Neural progenitor cell (in vitro differentiated cells): ENCODE measurements at regions not wholly inside any gene's neighbourhood (a gene's known extent, or its start where the extent isn't known, plus 50 kb on each side); places are given as distances from the start of the nearest gene placed in this dataset.

Experiments used
- DNase-seq: peaks from one replicate; pipeline ENCODE4 v3.0.0-alpha.2; 2016; ENCODE audit warnings: low spot score
- H2AFZ ChIP-seq: fragments of 200-600 bp; sonication (generic); replicated peaks from 2 replicates; pipeline ENCODE4 v1.6.1; 2016; ENCODE audit warnings: antibody characterized with exemption
- H3F3A ChIP-seq: fragments of 200-600 bp; sonication (generic); 2 replicates; pipeline ENCODE4 v1.6.1; 2016; ENCODE audit warnings: antibody characterized with exemption, low read depth
- H3K27ac ChIP-seq: fragments of 200-600 bp; sonication (generic); 2 replicates; pipeline ENCODE4 v1.5.1; 2016; ENCODE audit warnings: mild to moderate bottlenecking
- H3K27me3 ChIP-seq: fragments of 200-600 bp; sonication (generic); 2 replicates; pipeline ENCODE4 v1.6.1; 2016; ENCODE audit warnings: mild to moderate bottlenecking, moderate library complexity
- H3K36me3 ChIP-seq: fragments of 200-600 bp; sonication (generic); 2 replicates; pipeline ENCODE4 v1.5.1; 2016
- H3K4me1 ChIP-seq: fragments of 200-600 bp; sonication (generic); 2 replicates; pipeline ENCODE4 v1.6.1; 2016; ENCODE audit warnings: mixed run types
- H3K4me2 ChIP-seq: fragments of 200-600 bp; sonication (generic); 2 replicates; pipeline ENCODE4 v1.6.1; 2016
- H3K4me3 ChIP-seq: fragments of 200-600 bp; sonication (generic); 2 replicates; pipeline ENCODE4 v1.5.1; 2016
- H3K79me2 ChIP-seq: fragments of 200-600 bp; sonication (generic); 2 replicates; pipeline ENCODE4 v1.6.1; 2016; ENCODE audit warnings: low read depth
- H3K9ac ChIP-seq: fragments of 200-600 bp; sonication (generic); 2 replicates; pipeline ENCODE4 v1.6.1; 2016
- H3K9me3 ChIP-seq: fragments of 200-600 bp; sonication (generic); 2 replicates; pipeline ENCODE4 v1.5.1; 2016; ENCODE audit warnings: low read depth
- H4K20me1 ChIP-seq: fragments of 200-600 bp; sonication (generic); 2 replicates; pipeline ENCODE4 v1.6.1; 2016; ENCODE audit warnings: low read depth
- H3K27ac Mint-ChIP-seq: 3 replicates; pipeline ENCODE4 v1.8.0; 2021; ENCODE audit warnings: mixed read lengths
- H3K27me3 Mint-ChIP-seq: 2 replicates; pipeline ENCODE4 v1.8.0; 2022; ENCODE audit warnings: low read depth, mild to moderate bottlenecking, inconsistent platforms, moderate library complexity, mixed read lengths; ENCODE audit not compliant: insufficient read depth
- H3K36me3 Mint-ChIP-seq: 3 replicates; pipeline ENCODE4 v1.8.0; 2021; ENCODE audit warnings: mixed read lengths
- H3K4me1 Mint-ChIP-seq: 3 replicates; pipeline ENCODE4 v1.8.0; 2021; ENCODE audit warnings: mixed read lengths
- H3K4me3 Mint-ChIP-seq: 3 replicates; pipeline ENCODE4 v1.8.0; 2021; ENCODE audit warnings: mild to moderate bottlenecking, moderate library complexity, mixed read lengths
- H3K9me3 Mint-ChIP-seq: 3 replicates; pipeline ENCODE4 v1.8.0; 2020; ENCODE audit warnings: mixed read lengths
- EZH2 ChIP-seq: fragments of 200-600 bp; sonication (generic); IDR thresholded peaks from 2 replicates; pipeline ENCODE4 v1.6.1; 2017; ENCODE audit warnings: antibody characterized with exemption, mild to moderate bottlenecking, moderate library complexity
- EZH2phosphoT487 ChIP-seq: fragments of 200-600 bp; sonication (generic); IDR thresholded peaks from 2 replicates; pipeline ENCODE4 v1.6.1; 2017; ENCODE audit warnings: antibody characterized with exemption
- TF ChIP-seq, protein P1 (sequence below): fragments of 200-600 bp; sonication (generic); IDR thresholded peaks from 2 replicates; pipeline ENCODE4 v1.5.1; 2017; ENCODE audit warnings: antibody characterized with exemption, mild to moderate bottlenecking

DNA sequence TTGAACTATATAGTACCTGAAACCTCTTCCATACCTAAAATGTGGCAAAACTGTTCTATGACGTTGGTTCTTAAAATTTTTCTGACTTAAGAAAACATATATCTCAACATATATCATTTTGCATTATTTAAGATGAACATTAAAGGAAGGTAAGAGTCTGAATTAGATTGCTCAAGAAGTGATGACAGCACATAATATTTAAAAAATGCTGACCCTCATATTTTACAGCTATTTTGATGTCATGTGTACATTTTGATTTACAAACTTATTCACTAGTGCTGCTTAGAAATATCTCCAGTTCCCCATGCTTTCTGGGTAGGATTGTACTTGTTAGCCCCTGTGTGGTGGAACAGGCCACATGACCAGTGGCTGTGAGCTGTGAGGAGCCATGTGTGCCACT lies 666.1 kb downstream of the SATB2 start:
- Histone ChIP-seq H3K27me3 (no peaks in the 10 kb centered on the region), H3K36me3 (no peaks in the 10 kb centered on the region), H3K4me3 (no peak overlapping the region), H2AFZ (no peak overlapping the region), H3K4me1 (no peaks in the 10 kb centered on the region), H3F3A (no peaks in the 10 kb centered on the region), H4K20me1 (no peaks in the 10 kb centered on the region), H3K79me2 (no peaks in the 10 kb centered on the region), H3K4me2 (no peak overlapping the region), H3K9ac (no peak overlapping the region), H3K9me3 (no peaks in the 10 kb centered on the region), H3K27ac (no peak overlapping the region)
- Mint-ChIP-seq H3K27me3 (no peaks in the 10 kb centered on the region), H3K4me1 (no peaks in the 10 kb centered on the region), H3K4me3 (no peak overlapping the region), H3K36me3 (no peaks in the 10 kb centered on the region), H3K9me3 (no peaks in the 10 kb centered on the region), H3K27ac (no peak overlapping the region)
- TF ChIP-seq EZH2phosphoT487: no peak
- TF ChIP-seq, protein P1, sequence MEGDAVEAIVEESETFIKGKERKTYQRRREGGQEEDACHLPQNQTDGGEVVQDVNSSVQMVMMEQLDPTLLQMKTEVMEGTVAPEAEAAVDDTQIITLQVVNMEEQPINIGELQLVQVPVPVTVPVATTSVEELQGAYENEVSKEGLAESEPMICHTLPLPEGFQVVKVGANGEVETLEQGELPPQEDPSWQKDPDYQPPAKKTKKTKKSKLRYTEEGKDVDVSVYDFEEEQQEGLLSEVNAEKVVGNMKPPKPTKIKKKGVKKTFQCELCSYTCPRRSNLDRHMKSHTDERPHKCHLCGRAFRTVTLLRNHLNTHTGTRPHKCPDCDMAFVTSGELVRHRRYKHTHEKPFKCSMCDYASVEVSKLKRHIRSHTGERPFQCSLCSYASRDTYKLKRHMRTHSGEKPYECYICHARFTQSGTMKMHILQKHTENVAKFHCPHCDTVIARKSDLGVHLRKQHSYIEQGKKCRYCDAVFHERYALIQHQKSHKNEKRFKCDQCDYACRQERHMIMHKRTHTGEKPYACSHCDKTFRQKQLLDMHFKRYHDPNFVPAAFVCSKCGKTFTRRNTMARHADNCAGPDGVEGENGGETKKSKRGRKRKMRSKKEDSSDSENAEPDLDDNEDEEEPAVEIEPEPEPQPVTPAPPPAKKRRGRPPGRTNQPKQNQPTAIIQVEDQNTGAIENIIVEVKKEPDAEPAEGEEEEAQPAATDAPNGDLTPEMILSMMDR: no peak
- TF ChIP-seq EZH2: no peak
- DNase-seq: no peak

DNA sequence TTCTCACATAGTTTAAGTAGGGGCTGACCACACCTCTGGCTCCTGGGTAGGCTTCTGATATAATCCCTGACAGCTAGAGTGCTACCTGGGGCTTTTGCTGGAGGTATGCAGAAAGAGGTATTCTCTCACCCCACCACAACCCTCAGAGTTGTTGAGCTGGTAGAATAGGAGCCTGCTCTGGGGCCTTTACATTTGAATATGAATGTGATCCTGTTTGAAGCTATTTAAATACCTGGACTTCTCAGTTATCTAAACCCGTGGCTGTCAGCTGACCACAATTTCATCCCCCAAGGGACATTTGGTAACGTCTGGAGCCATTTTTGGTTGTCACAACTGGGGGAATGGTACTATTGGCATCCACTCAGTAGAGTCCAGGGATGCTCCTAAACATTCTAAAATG lies 669.1 kb downstream of the SATB2 start:
- Histone ChIP-seq H3K27me3 (no peaks in the 10 kb centered on the region), H3K27ac (no peak overlapping the region), H3K79me2 (no peaks in the 10 kb centered on the region), H3K4me1 (no peaks in the 10 kb centered on the region), H3K4me2 (no peak overlapping the region), H4K20me1 (no peaks in the 10 kb centered on the region), H3K9ac (no peak overlapping the region), H3K9me3 (no peaks in the 10 kb centered on the region), H3K4me3 (no peak overlapping the region), H2AFZ (no peak overlapping the region), H3F3A (no peaks in the 10 kb centered on the region), H3K36me3 (no peaks in the 10 kb centered on the region)
- Mint-ChIP-seq H3K4me3 (no peak overlapping the region), H3K27ac (no peak overlapping the region), H3K36me3 (no peaks in the 10 kb centered on the region), H3K9me3 (no peaks in the 10 kb centered on the region), H3K27me3 (no peaks in the 10 kb centered on the region), H3K4me1 (no peaks in the 10 kb centered on the region)
- no peak for DNase-seq
- TF ChIP-seq EZH2 (no peak), EZH2phosphoT487 (no peak)
- TF ChIP-seq, protein P1: no peak

DNA sequence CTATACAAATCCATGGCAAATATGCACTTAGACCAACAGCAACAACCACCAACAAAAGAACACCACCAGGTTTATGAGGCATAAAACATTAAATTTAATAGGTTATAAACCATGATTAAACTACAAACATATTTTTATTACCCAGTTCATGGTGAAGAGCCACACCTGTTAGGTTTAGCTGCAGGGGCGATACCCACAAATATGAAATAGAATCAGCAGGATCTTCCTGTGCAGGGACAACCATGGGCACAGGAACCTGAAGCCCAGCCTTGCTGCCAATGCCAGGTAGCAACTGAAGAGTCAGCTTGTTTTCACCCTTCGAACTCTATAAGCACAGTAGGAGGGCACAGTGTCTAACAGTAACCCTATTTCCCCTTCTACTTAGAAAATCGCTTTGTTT lies 675.0 kb downstream of the SATB2 start:
- H3K9ac ChIP-seq: no peak overlapping the region
- TF ChIP-seq EZH2 (no peak), EZH2phosphoT487 (no peak)
- TF ChIP-seq, protein P1: no peak
- no peaks in the 10 kb centered on the region for H3K9me3 ChIP-seq
- no peaks in the 10 kb centered on the region for H3K79me2 ChIP-seq
- H4K20me1 ChIP-seq: no peaks in the 10 kb centered on the region
- H3K4me1 ChIP-seq: no peaks in the 10 kb centered on the region
- H2AFZ ChIP-seq: no peak overlapping the region
- DNase-seq: no peak
- no peaks in the 10 kb centered on the region for H3K4me1 Mint-ChIP-seq
- H3K27me3 Mint-ChIP-seq: no peaks in the 10 kb centered on the region
- H3K4me3 Mint-ChIP-seq: no peak overlapping the region
- no peak overlapping the region for H3K27ac ChIP-seq
- H3K4me3 ChIP-seq: no peak overlapping the region
- H3K9me3 Mint-ChIP-seq: no peaks in the 10 kb centered on the region
- H3K36me3 ChIP-seq: no peaks in the 10 kb centered on the region
- H3F3A ChIP-seq: no peaks in the 10 kb centered on the region
- no peaks in the 10 kb centered on the region for H3K27me3 ChIP-seq
- H3K27ac Mint-ChIP-seq: no peak overlapping the region
- H3K36me3 Mint-ChIP-seq: no peaks in the 10 kb centered on the region
- no peak overlapping the region for H3K4me2 ChIP-seq
